Activated T-helper 1 cell treated with anti-CD3 and anti-CD28 coated beads, Interleukin-12 subunit alpha, Interleukin-12 subunit beta, Interleukin-2, Interleukin-4 antibody, amounts not matched to agents 30 ng/mL and 10 ng/mL and 1 ng/mL, durations not matched to agents 14 hours and 24 hours and 36 hours (primary cell): ENCODE measurements at regions not wholly inside any gene's neighbourhood (a gene's known extent, or its start where the extent isn't known, plus 50 kb on each side); places are given as distances from the start of the nearest gene placed in this dataset.
"Not testable (repeated sequence)": the region's sequence is repeated elsewhere in the genome, so short reads cannot be mapped to it uniquely, and the experiment has no call there.

Source experiments
- DNase-seq: peaks from one replicate; pipeline ENCODE4 v3.0.0; 2021; ENCODE audit warnings: low spot score
- H3K27ac Mint-ChIP-seq: one replicate; pipeline ENCODE4 v1.8.0; 2021; ENCODE audit warnings: mild to moderate bottlenecking, mixed read lengths
- H3K27me3 Mint-ChIP-seq: one replicate; pipeline ENCODE4 v1.8.0; 2022; ENCODE audit warnings: mild to moderate bottlenecking, moderate library complexity, mixed read lengths; ENCODE audit not compliant: insufficient read depth
- H3K36me3 Mint-ChIP-seq: one replicate; pipeline ENCODE4 v1.8.0; 2021; ENCODE audit warnings: low read depth, mixed read lengths
- H3K4me1 Mint-ChIP-seq: one replicate; pipeline ENCODE4 v1.8.0; 2021; ENCODE audit warnings: low read depth, mixed read lengths
- H3K4me3 Mint-ChIP-seq: one replicate; pipeline ENCODE4 v1.8.0; 2021; ENCODE audit warnings: mild to moderate bottlenecking, moderate library complexity, mixed read lengths
- H3K9me3 Mint-ChIP-seq: one replicate; pipeline ENCODE4 v1.8.0; 2021; ENCODE audit warnings: mixed read lengths
- intact Hi-C: fragments of 100-400 bp; cut with micrococcal nuclease; formaldehyde crosslinking; loops from one replicate; pipeline ENCODE4 v1.15.1; 2024

- no peak overlapping the region for H3K27ac Mint-ChIP-seq
- peaks cover 20% of the 10 kb centered on the region for H3K4me1 Mint-ChIP-seq
- no peak overlapping the region for H3K4me3 Mint-ChIP-seq
- no peaks in the 10 kb centered on the region for H3K36me3 Mint-ChIP-seq
- H3K9me3 Mint-ChIP-seq: no peaks in the 10 kb centered on the region
- H3K27me3 Mint-ChIP-seq: no peaks in the 10 kb centered on the region
- DNase-seq: no peak
- intact Hi-C loops: loop anchor here (5.0 kb wide), 2 partner anchors 392 to 1147 kb away; partner anchors contain the start of gene PRPS1
Observed at GRCh38 chrX:106479920-106480319, 131.9 kb upstream of the RADX start.

DNA sequence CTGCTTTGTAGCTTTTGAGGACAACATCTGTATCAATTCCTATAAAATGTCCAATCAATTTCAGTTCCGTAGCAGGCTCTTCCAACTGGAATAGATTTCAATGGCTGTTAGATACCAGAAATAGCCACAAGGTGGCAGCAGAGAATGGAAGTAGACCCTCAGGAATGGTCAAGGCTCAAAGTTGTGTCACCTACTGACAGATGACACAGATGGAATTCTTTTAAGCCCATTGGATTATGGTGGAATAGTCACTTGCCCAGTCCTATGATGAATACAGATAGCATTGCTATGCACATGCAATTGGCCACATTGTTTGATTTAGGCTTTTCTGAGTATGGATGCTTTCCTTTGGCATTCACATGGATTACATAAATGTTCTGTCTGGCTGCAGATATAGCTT, 130.4 kb upstream of the RADX start:
- intact Hi-C loops: loop anchor here (1.0 to 5.0 kb wide), 3 partner anchors 310 to 1146 kb away; partner anchors contain the start of gene PRPS1
- Mint-ChIP-seq H3K4me1 (peaks cover 27% of the 10 kb centered on the region), H3K36me3 (no peaks in the 10 kb centered on the region), H3K4me3 (no peak overlapping the region), H3K27me3 (no peaks in the 10 kb centered on the region), H3K9me3 (no peaks in the 10 kb centered on the region), H3K27ac (no peak overlapping the region)
- DNase-seq: no peak

GRCh38 chrX:106484233-106484632, 127.5 kb upstream of the RADX start:
- intact Hi-C loops: loop anchor here (1.0 to 5.0 kb wide), 5 partner anchors 29 to 1607 kb away; partner anchors contain the start of genes ATG4A, PRPS1, PSMD10 and RADX
- Mint-ChIP-seq H3K9me3 (no peaks in the 10 kb centered on the region), H3K36me3 (no peaks in the 10 kb centered on the region)

GRCh38 chrX:106493210-106493816, 118.5 kb upstream of the RADX start:
- H3K9me3 Mint-ChIP-seq, intact Hi-C loops: not testable (repeated sequence)

More at GRCh38 chrX:106484233-106484632, 127.5 kb upstream of the RADX start:
- peak; percentile 15 for DNase-seq
- no peaks in the 10 kb centered on the region for H3K27me3 Mint-ChIP-seq
- H3K4me1 Mint-ChIP-seq: peaks cover 27% of the 10 kb centered on the region
- H3K27ac Mint-ChIP-seq: peak overlapping the region; percentile 68
- H3K4me3 Mint-ChIP-seq: peak overlapping the region; percentile 43

DNA sequence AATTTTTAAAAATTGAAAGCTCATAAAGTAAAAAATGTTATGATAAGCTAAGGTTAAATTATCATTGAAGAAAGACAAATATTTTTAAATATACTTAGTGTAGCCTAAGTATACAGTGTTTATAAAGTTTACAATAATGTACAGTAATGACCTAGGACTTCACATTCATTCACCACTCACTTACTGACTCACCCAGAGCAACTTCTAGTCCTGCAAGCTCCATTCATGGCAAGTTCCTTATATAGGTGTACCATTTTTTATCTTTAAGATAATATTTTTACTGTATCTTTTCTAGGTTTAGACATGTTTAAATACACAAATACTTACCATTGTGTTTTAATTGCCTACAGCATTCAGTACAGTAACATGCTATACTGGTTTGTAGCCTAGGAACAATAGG, 112.3 kb upstream of the RADX start:
- intact Hi-C loops: no loop called here
- Mint-ChIP-seq H3K27me3 (no peaks in the 10 kb centered on the region), H3K9me3 (peaks cover 5% of the 10 kb centered on the region), H3K4me1 (peaks cover 6% of the 10 kb centered on the region), H3K27ac (no peak overlapping the region), H3K36me3 (no peaks in the 10 kb centered on the region), H3K4me3 (no peak overlapping the region)
- no peak for DNase-seq

More at GRCh38 chrX:106493210-106493816, 118.5 kb upstream of the RADX start:
- not testable (repeated sequence) for DNase-seq, H3K36me3 Mint-ChIP-seq, H3K27me3 Mint-ChIP-seq, H3K4me3 Mint-ChIP-seq, H3K27ac Mint-ChIP-seq, H3K4me1 Mint-ChIP-seq

DNA sequence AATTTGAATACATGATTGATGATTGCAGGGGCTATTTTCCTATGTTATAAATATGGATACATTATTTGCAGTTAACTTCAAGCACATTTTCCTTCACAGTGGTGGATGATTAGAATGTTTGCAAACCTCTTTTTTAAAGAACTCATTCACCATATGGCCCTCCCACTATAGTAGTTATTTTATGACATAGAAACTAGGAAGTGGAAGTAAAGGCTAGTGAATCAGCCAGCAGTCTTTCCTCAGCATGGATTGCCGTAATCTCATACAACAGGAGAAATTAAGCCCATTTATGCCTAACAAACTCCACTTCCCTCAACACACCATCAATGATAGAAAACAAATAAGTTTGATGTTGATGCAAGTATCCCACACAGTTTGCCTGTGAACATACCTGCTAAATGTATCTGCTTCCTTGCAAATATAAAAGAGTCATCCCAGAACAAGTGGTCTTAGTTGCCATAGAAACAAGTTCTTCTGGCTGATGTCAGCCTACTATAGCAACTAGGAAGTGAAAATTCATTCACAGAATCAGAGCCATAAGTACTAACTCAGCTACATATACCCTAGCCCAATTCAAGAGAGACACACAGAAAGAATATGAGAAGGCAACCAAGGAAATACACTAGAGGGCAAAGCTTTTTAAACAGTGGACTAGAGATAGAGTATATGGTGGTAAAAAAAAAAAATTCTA, 100.9 kb upstream of the RADX start:
- no peaks in the 10 kb centered on the region for H3K27me3 Mint-ChIP-seq

More for the DNA sequence above, 100.9 kb upstream of the RADX start:
- no peak overlapping the region for H3K4me3 Mint-ChIP-seq
- peaks cover 6% of the 10 kb centered on the region for H3K4me1 Mint-ChIP-seq
- DNase-seq: no peak
- no peaks in the 10 kb centered on the region for H3K36me3 Mint-ChIP-seq
- intact Hi-C loops: no loop called here
- H3K27ac Mint-ChIP-seq: no peak overlapping the region
- H3K9me3 Mint-ChIP-seq: no peaks in the 10 kb centered on the region
